SK-N-SH (cell line): ENCODE measurements at regions not wholly inside any gene's neighbourhood (a gene's known extent, or its start where the extent isn't known, plus 50 kb on each side); places are given as distances from the start of the nearest gene placed in this dataset.

ENCODE experiments used
- CTCF ChIA-PET: fragments of 300-600, 350-600 bp; formaldehyde crosslinking; extraction: SDS; loops from one replicate; lab custom pipeline; 2021; lab: Yijun Ruan, JAX
- POLR2A ChIA-PET: fragments of 350-600 bp; sonication (Branson Sonifier 250); formaldehyde crosslinking; extraction: SDS; loops from one replicate; lab custom pipeline; 2020; ENCODE audit warnings: antibody characterized with exemption, inconsistent platforms; lab: Yijun Ruan, JAX
- DNase-seq: peaks from one replicate; pipeline ENCODE4 v3.0.0; 2012
- H2AFZ ChIP-seq: fragments of 200-600 bp; sonication (generic); 2 replicates; pipeline ENCODE4 v1.8.1; 2016; ENCODE audit warnings: antibody characterized with exemption, mild to moderate bottlenecking, low read depth
- H3F3A ChIP-seq: fragments of 200-600 bp; sonication (generic); replicated peaks from 2 replicates; pipeline ENCODE3; 2016; ENCODE audit warnings: antibody characterized with exemption, mild to moderate bottlenecking; ENCODE audit not compliant: insufficient read depth
- H3K27ac ChIP-seq, 2 experiments: fragments of 200-500 bp in 1 of 2; fragments of 200-600 bp in 1 of 2; sonication (Bioruptor generic) in 1 of 2; sonication (generic), shearing (Covaris generic) in 1 of 2; 2 replicates each; pipeline versions ENCODE4 v1.5.1 to v1.6.1; 2014 to 2016; ENCODE audit warnings: low read depth in 2 of 2, inconsistent platforms in 1 of 2, low read length in 1 of 2, mild to moderate bottlenecking in 1 of 2, mixed read lengths in 1 of 2
- H3K27me3 ChIP-seq: fragments of 200-600 bp; sonication (generic), shearing (Covaris generic); 2 replicates; pipeline ENCODE4 v1.6.1; 2016; ENCODE audit warnings: mixed run types; ENCODE audit not compliant: insufficient read depth
- H3K36me3 ChIP-seq, 2 experiments: fragments of 200-500 bp in 1 of 2; fragments of 200-600 bp in 1 of 2; sonication (Bioruptor generic) in 1 of 2; sonication (generic) in 1 of 2; replicated peaks in 1 of 2; 2 replicates each; pipeline versions ENCODE3 to v1.5.1; 2014 to 2016; ENCODE audit warnings: low read length in 1 of 2, mild to moderate bottlenecking in 1 of 2; ENCODE audit not compliant: insufficient read depth in 2 of 2, control insufficient read depth in 1 of 2
- H3K4me1 ChIP-seq, 2 experiments: fragments of 200-500 bp in 1 of 2; fragments of 200-600 bp in 1 of 2; sonication (Bioruptor generic) in 1 of 2; sonication (generic), shearing (Covaris generic) in 1 of 2; 2 replicates each; pipeline versions ENCODE4 v1.5.1 to v1.6.1; 2014 to 2016; ENCODE audit warnings: low read depth in 1 of 2, low read length in 1 of 2, mixed run types in 1 of 2; ENCODE audit not compliant: insufficient read depth in 2 of 2, control insufficient read depth in 1 of 2
- H3K4me2 ChIP-seq: fragments of 200-600 bp; sonication (generic), shearing (Covaris generic); 2 replicates; pipeline ENCODE4 v1.6.1; 2017; ENCODE audit warnings: mixed run types
- H3K4me3 ChIP-seq, 2 experiments: fragments of 200-500 bp in 1 of 2; fragments of 200-600 bp in 1 of 2; sonication (Bioruptor generic) in 1 of 2; sonication (generic), shearing (Covaris generic) in 1 of 2; 2 replicates each; pipeline versions ENCODE4 v1.5.1 to v1.8.1; 2014 to 2016; ENCODE audit warnings: low read depth in 2 of 2, inconsistent platforms in 1 of 2, low read length in 1 of 2, mild to moderate bottlenecking in 1 of 2, mixed read lengths in 1 of 2, moderate library complexity in 1 of 2
- H3K79me2 ChIP-seq: fragments of 200-600 bp; sonication (generic); 2 replicates; pipeline ENCODE4 v1.8.1; 2017; ENCODE audit warnings: mild to moderate bottlenecking; ENCODE audit not compliant: insufficient read depth
- H3K9ac ChIP-seq: fragments of 200-600 bp; sonication (generic); 2 replicates; pipeline ENCODE4 v1.6.1; 2017; ENCODE audit warnings: mixed run types
- H3K9me2 ChIP-seq: fragments of 200-600 bp; sonication (generic); 2 replicates; pipeline ENCODE4 v1.6.1; 2017; ENCODE audit warnings: mixed run types
- H3K9me3 ChIP-seq: fragments of 200-600 bp; sonication (generic); 2 replicates; pipeline ENCODE4 v1.6.1; 2017; ENCODE audit warnings: mixed run types, mild to moderate bottlenecking, moderate library complexity
- H4K20me1 ChIP-seq: fragments of 200-600 bp; sonication (generic); 2 replicates; pipeline ENCODE4 v1.6.1; 2017; ENCODE audit warnings: mild to moderate bottlenecking, mixed run types; ENCODE audit not compliant: insufficient read depth
- ELF1 ChIP-seq: IDR thresholded peaks from 2 replicates; pipeline ENCODE4 v1.4.0; 2012
- EP300 ChIP-seq, 2 experiments: IDR thresholded peaks; 2 replicates each; pipeline versions ENCODE4 v1.4.0 to v1.6.1; 2012; ENCODE audit warnings: borderline replicate concordance in 1 of 2, low read depth in 1 of 2, low read length in 1 of 2
- FOXJ3 ChIP-seq: sonication (generic); formaldehyde crosslinking; IDR thresholded peaks from 2 replicates; pipeline ENCODE4 v1.5.1; 2020; ENCODE audit warnings: mild to moderate bottlenecking, missing genetic modification reagents
- FOXM1 ChIP-seq: IDR thresholded peaks from 2 replicates; pipeline ENCODE4 v1.4.0; 2012; ENCODE audit warnings: low read depth, mild to moderate bottlenecking
- GATA2 ChIP-seq: sonication (generic); formaldehyde crosslinking; IDR thresholded peaks from 2 replicates; pipeline ENCODE4 v1.5.0; 2020; ENCODE audit warnings: mild to moderate bottlenecking, missing genetic modification reagents
- IRF3 ChIP-seq: fragments of 150-350 bp; IDR thresholded peaks from 2 replicates; pipeline ENCODE4 v1.6.1; 2016; ENCODE audit warnings: mild to moderate bottlenecking, low read depth, low read length
- JUND ChIP-seq: IDR thresholded peaks from 2 replicates; pipeline ENCODE4 v1.4.0; 2012
- MAX ChIP-seq: IDR thresholded peaks from 2 replicates; pipeline ENCODE4 v1.4.0; 2012; ENCODE audit warnings: low read depth
- MEF2A ChIP-seq: IDR thresholded peaks from 2 replicates; pipeline ENCODE4 v1.4.0; 2012; ENCODE audit warnings: low read depth, borderline replicate concordance
- NFIC ChIP-seq: IDR thresholded peaks from 2 replicates; pipeline ENCODE4 v1.4.0; 2012; ENCODE audit warnings: borderline replicate concordance
- NRF1 ChIP-seq: IDR thresholded peaks from 2 replicates; pipeline ENCODE4 v1.6.1; 2012; ENCODE audit warnings: low read depth, mild to moderate bottlenecking, low read length
- PBX3 ChIP-seq: IDR thresholded peaks from 2 replicates; pipeline ENCODE4; 2012
- POLR2AphosphoS5 ChIP-seq: IDR thresholded peaks from 2 replicates; pipeline ENCODE4 v1.6.1; 2012; ENCODE audit warnings: low read depth, low read length
- RXRA ChIP-seq: IDR thresholded peaks from 2 replicates; pipeline ENCODE4 v1.4.0; 2012; ENCODE audit warnings: low read depth, mild to moderate bottlenecking, borderline replicate concordance
- SIN3A ChIP-seq: IDR thresholded peaks from 2 replicates; pipeline ENCODE4 v1.6.1; 2012; ENCODE audit warnings: low read depth, mild to moderate bottlenecking, low read length, moderate library complexity, borderline replicate concordance
- SMC3 ChIP-seq: IDR thresholded peaks from 2 replicates; pipeline ENCODE4 v1.6.1; 2012; ENCODE audit warnings: low read depth, low read length, improper control_type of control experiment
- USF2 ChIP-seq: fragments of 150-350 bp; IDR thresholded peaks from 2 replicates; pipeline ENCODE4 v1.6.1; 2017; ENCODE audit warnings: antibody characterized with exemption, low read length, low read depth, borderline replicate concordance
- YY1 ChIP-seq: IDR thresholded peaks from 2 replicates; pipeline ENCODE4 v1.4.0; 2012; ENCODE audit warnings: low read depth, mild to moderate bottlenecking
- WGBS: methylation state at CpG from one replicate; pipeline ENCODE4 v1.1.6; 2017; ENCODE audit warnings: low lambda C conversion rate; 5-methylcytosine and 5-hydroxymethylcytosine counted together

GRCh38 chr4:165678236-165678935 is 194.7 kb upstream of the TLL1 start:
- no peaks in the 10 kb centered on the region for H3K36me3 ChIP-seq
- no peak for TF ChIP-seq POLR2AphosphoS5
- no peak for TF ChIP-seq SMC3
- TF ChIP-seq USF2, result no peak
- no peak for TF ChIP-seq PBX3
- no peak for TF ChIP-seq JUND
- TF ChIP-seq EP300 (IDR thresholded peaks at IDR 0.05; ENCODE audit: borderline replicate concordance in 1 of 2, low read depth in 1 of 2, low read length in 1 of 2), result no peak
- TF ChIP-seq IRF3, result no peak
- no peak for TF ChIP-seq NRF1
- TF ChIP-seq MAX, result no peak
- TF ChIP-seq ELF1, result no peak
- no peak for TF ChIP-seq YY1
- no peak for TF ChIP-seq FOXM1
- no peak for TF ChIP-seq NFIC
- no peak for TF ChIP-seq MEF2A
- TF ChIP-seq RXRA, result no peak
- TF ChIP-seq FOXJ3 (CRISPR knock-in tag), result no peak
- no peak for TF ChIP-seq SIN3A
- no peak for TF ChIP-seq GATA2 (CRISPR knock-in tag)
- TF ChIP-seq, all 33 proteins: peak for 0
- DNase-seq, result no peak
- Histone ChIP-seq H3K79me2 (no peaks in the 10 kb centered on the region), H3K9me3 (no peaks in the 10 kb centered on the region), H3K9me2 (no peaks in the 10 kb centered on the region), H4K20me1 (no peaks in the 10 kb centered on the region), H3F3A (no peaks in the 10 kb centered on the region), H3K4me2 (no peak overlapping the region), H2AFZ (no peak overlapping the region), H3K4me3 (no peak overlapping the region), H3K4me1 (no peaks in the 10 kb centered on the region), H3K27ac (no peak overlapping the region), H3K9ac (no peak overlapping the region), H3K27me3 (no peaks in the 10 kb centered on the region)
- CTCF ChIA-PET, result no interaction called here
- POLR2A ChIA-PET, result no interaction called here
- WGBS, result 28% methylated on average over 6 of the region's 6 CpGs
